Esophagus squamous epithelium (tissue), 5 donors: ENCODE measurements at regions not wholly inside any gene's neighbourhood (a gene's known extent, or its start where the extent isn't known, plus 50 kb on each side); places are given as distances from the start of the nearest gene placed in this dataset.

ENCODE experiments used
- DNase-seq: peaks from one replicate; lab custom pipeline; 2025; lab: John Stamatoyannopoulos, UW
- H3K27ac ChIP-seq, 4 donors: fragments of 200-600 bp; sonication (generic); one replicate each; pipeline ENCODE4 v1.5.1; 2016 to 2019; ENCODE audit warnings: mild to moderate bottlenecking in 1 of 4
- H3K27me3 ChIP-seq, 4 donors: fragments of 200-600 bp; sonication (generic); 1 replicate in 3 of 4; 2 replicates in 1 of 4; pipeline versions ENCODE4 v1.5.1 to v1.6.0; 2017 to 2021; ENCODE audit warnings: antibody characterized with exemption in 1 of 4
- H3K36me3 ChIP-seq, 3 donors: fragments of 200-600 bp; sonication (generic); one replicate each; pipeline ENCODE4 v1.5.1; 2016 to 2019
- H3K4me1 ChIP-seq, 3 donors: fragments of 200-600 bp; sonication (generic); one replicate each; pipeline ENCODE4 v1.5.1; 2017 to 2019
- H3K4me3 ChIP-seq, 4 donors: fragments of 200-600 bp; sonication (generic); 1 replicate in 3 of 4; 2 replicates in 1 of 4; pipeline ENCODE4 v1.5.1; 2016 to 2019; ENCODE audit warnings: mild to moderate bottlenecking in 2 of 4, moderate library complexity in 1 of 4
- H3K9me3 ChIP-seq, 3 donors: fragments of 200-600 bp; sonication (generic); one replicate each; pipeline ENCODE4 v1.5.1; 2016 to 2019
- POLR2A ChIP-seq, 4 donors: fragments of 450-650 bp; IDR thresholded peaks; one replicate each; pipeline ENCODE4 v1.6.1; 2017; ENCODE audit warnings: antibody characterized with exemption in 4 of 4, mild to moderate bottlenecking in 4 of 4, moderate library complexity in 3 of 4
- WGBS, 2 donors: methylation state at CpG; one replicate each; pipeline ENCODE4 v1.1.5; 2018; 5-methylcytosine and 5-hydroxymethylcytosine counted together
- intact Hi-C: fragments of 100-400 bp; cut with DNase I; formaldehyde crosslinking; loops from one replicate; pipeline ENCODE4 v1.15.0; 2022
- TF ChIP-seq, protein P1 (sequence below), 6 experiments: fragments of 450-650 bp in 4 of 6; fragments of 200-600 bp in 2 of 6; sonication (generic) in 2 of 6; IDR thresholded peaks; one replicate each; pipeline ENCODE4 v1.5.1; 2016 to 2019; ENCODE audit warnings: antibody characterized with exemption in 6 of 6, mild to moderate bottlenecking in 4 of 6, moderate library complexity in 4 of 6
- donor health status: DM: yes; HTN: yes; CAD: no.

DNA sequence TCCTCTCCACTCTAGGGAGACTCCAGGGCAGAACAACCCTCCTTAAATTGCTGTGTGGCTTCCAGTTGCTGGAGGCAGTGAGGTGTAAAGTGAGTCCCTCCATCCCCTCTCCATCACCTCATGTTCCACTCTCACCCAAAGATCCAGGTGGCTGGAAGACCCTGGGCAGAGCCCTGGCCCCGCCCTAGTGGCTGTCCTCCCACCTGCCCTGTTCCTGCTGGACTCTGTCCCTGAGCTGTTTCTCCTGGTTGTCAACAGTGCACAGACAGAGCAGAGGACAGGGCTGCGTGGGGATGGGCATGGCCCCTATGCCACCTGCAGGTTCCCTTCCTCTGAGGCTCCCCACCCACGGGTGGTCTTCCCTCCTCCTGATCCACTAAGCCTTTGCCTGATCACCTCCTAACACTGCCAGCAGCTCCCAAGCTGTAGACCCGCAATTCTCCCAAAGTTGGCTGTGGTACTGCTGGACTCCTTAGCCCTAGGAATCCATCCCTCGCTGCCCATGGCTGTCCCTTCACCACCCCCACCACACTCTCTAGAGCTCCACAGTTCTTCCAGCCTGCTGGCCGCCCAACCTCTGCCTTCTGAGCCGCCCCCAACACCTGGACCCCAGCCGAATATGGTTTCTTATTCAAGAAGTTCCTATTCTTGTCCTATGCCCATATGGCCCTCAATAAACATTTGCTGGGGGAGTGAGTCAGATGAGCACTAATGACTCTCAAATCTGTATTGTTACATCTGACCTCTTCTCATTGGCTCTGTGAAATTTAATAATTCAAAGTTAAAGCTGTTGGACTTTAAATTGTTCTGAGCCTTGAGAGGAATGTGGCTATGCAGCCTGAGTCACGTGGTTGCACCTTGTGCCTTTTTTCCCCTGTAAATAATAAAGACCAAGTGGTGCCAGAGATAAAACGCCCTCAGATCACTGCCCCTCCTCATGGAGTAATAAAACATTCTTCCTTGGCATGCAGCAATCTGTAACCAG lies 260.0 kb upstream of the HS6ST1 start:
- TF ChIP-seq, protein P1, sequence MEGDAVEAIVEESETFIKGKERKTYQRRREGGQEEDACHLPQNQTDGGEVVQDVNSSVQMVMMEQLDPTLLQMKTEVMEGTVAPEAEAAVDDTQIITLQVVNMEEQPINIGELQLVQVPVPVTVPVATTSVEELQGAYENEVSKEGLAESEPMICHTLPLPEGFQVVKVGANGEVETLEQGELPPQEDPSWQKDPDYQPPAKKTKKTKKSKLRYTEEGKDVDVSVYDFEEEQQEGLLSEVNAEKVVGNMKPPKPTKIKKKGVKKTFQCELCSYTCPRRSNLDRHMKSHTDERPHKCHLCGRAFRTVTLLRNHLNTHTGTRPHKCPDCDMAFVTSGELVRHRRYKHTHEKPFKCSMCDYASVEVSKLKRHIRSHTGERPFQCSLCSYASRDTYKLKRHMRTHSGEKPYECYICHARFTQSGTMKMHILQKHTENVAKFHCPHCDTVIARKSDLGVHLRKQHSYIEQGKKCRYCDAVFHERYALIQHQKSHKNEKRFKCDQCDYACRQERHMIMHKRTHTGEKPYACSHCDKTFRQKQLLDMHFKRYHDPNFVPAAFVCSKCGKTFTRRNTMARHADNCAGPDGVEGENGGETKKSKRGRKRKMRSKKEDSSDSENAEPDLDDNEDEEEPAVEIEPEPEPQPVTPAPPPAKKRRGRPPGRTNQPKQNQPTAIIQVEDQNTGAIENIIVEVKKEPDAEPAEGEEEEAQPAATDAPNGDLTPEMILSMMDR (IDR thresholded peaks at IDR 0.05), result no peak
- no peak for TF ChIP-seq POLR2A (IDR thresholded peaks at IDR 0.05)
- intact Hi-C loops, result no loop called here
- H3K4me1 ChIP-seq, result no peaks in the 10 kb centered on the region
- DNase-seq, result no peak
- no peak overlapping the region for H3K27ac ChIP-seq
- H3K27me3 ChIP-seq, result peaks cover 0 to under 1% (median 0%) of the 10 kb centered on the region in 4 donors
- WGBS, 2 donors, result 70 to 71% methylated on average over 9 of the region's 10 CpGs
- H3K9me3 ChIP-seq, result no peaks in the 10 kb centered on the region
- no peak overlapping the region for H3K4me3 ChIP-seq
- no peaks in the 10 kb centered on the region for H3K36me3 ChIP-seq

DNA sequence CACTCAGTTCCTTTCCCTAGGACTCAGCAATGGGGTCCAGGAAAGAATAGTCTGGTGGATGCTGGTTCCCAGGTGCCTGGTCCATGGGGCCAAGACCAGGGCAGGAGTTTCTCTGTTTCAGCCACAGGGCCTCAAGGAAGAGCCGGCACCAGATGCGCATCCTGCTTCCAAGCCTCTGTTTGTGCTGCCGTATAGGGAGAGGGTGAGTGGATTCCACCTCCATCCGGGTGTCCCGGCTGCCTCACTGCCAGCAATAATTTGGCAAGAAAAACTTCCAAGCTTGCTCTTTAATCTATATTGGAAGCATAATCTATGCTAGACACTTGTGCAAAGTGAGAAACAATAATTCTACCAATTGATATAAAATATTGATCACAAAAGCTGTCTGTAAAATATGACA lies 261.2 kb upstream of the HS6ST1 start:
- intact Hi-C loops, result no loop called here
- no peaks in the 10 kb centered on the region for H3K36me3 ChIP-seq
- no peaks in the 10 kb centered on the region for H3K27me3 ChIP-seq
- DNase-seq, result no peak
- 63 to 87% methylated on average over 3 to 4 of the region's 5 CpGs for whole genome bisulfite sequencing, 2 donors
- no peaks in the 10 kb centered on the region for H3K4me1 ChIP-seq
- H3K4me3 ChIP-seq, result no peak overlapping the region
- H3K27ac ChIP-seq, result no peak overlapping the region
- no peaks in the 10 kb centered on the region for H3K9me3 ChIP-seq
- TF ChIP-seq, protein P1 (IDR thresholded peaks at IDR 0.05), result no peak
- TF ChIP-seq POLR2A (IDR thresholded peaks at IDR 0.05), result no peak

DNA sequence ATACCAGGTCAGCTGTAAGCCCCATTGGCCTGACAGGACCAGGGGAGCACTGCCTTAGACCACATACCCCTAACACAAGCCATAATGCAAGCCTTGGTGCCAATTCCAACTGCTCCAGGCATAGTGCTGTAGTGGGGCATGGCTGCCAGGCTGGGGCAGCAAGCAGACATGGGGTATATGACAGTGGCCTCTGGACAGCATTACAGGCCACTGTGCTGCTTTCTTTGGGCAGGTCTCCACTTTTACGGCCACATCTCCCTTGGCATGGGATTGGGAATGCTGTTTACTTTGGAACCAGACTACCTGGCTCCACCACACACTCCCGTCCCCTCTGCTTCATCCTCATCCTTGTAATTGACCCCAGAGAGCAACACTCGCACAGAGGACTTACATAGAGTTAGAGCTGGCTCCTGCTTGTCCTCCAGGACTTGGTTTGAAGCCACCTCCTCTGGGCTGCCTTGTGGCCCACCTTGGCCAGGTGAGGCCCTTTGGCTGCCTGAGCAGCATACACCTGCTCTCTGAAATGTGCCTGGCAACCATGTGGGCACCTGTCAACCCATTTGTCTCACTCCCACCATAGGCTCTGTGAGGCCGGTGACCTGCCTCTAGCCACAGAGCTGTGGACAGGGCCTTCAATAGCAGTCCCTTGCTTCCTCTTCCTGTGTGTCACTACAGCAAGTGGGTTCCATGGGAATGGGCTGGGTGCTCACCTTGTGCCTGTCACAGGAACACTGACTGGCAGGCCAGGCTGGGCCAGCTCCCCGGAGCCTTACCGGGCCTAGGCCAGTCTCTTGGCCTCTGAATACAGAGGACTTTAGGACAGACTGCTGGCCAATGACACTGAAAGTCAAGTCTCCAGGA lies 262.6 kb upstream of the HS6ST1 start:
- Histone ChIP-seq H3K4me3 (no peak overlapping the region), H3K9me3 (no peaks in the 10 kb centered on the region), H3K36me3 (no peaks in the 10 kb centered on the region), H3K27ac (no peak overlapping the region), H3K4me1 (no peaks in the 10 kb centered on the region), H3K27me3 (no peaks in the 10 kb centered on the region)
- no peak for TF ChIP-seq POLR2A (IDR thresholded peaks at IDR 0.05)
- TF ChIP-seq, protein P1 (IDR thresholded peaks at IDR 0.05), result no peak
- 85 to 92% methylated on average over 3 to 4 of the region's 6 CpGs for WGBS, 2 donors
- intact Hi-C loops, result no loop called here
- DNase-seq, result no peak

DNA sequence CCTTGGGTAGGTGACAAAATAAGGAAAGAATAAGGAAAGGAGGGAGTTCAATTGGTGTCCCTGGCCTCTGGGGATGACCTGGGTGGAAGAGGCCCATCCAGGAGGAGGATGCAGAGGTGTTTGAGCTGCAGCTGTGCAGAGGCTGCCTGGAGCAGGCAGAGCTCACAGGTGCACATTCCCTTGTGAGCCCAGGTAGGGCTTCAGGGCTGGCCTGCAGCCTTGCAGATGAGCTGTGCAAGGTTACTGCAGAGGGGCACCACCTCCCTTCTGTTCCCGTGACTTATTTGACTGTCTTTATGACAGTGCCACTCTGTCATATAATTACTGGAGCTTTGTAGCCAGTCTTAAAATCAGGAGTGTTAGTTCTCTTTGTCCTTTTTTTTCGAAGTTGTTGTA lies 263.2 kb upstream of the HS6ST1 start:
- no peak overlapping the region for H3K4me3 ChIP-seq
- WGBS, 2 donors, result 68 to 79% methylated on average over 2 of the region's 2 CpGs
- H3K4me1 ChIP-seq, result no peaks in the 10 kb centered on the region
- TF ChIP-seq POLR2A (IDR thresholded peaks at IDR 0.05), result no peak
- TF ChIP-seq, protein P1 (IDR thresholded peaks at IDR 0.05), result no peak
- intact Hi-C loops, result no loop called here
- no peak for DNase-seq
- H3K36me3 ChIP-seq, result no peaks in the 10 kb centered on the region
- no peak overlapping the region for H3K27ac ChIP-seq
- no peaks in the 10 kb centered on the region for H3K27me3 ChIP-seq
- no peaks in the 10 kb centered on the region for H3K9me3 ChIP-seq
